HCT116 (cell line): ENCODE measurements at regions not wholly inside any gene's neighbourhood (a gene's known extent, or its start where the extent isn't known, plus 50 kb on each side); places are given as distances from the start of the nearest gene placed in this dataset.

ENCODE experiments used
- ATAC-seq: fragments of 200-7000 bp; cut with Tn5 transposase; 2 replicates; pipeline ENCODE4 v1.9.1; 2020; ENCODE audit warnings: mild to moderate bottlenecking, moderate library complexity
- BruUV-seq: library from RNA; stranded (reverse); fragments of 400-500 nt; replicated peaks from 2 replicates; lab custom pipeline; 2021; lab: Mats Ljungman, UMichigan
- CTCF ChIA-PET: fragments of 300-600 bp; sonication (Branson Sonifier 250); formaldehyde crosslinking; loops from one replicate; lab custom pipeline; 2021; ENCODE audit warnings: antibody characterized with exemption; lab: Charles Lee
- POLR2A ChIA-PET: fragments of 300-600, 350-600 bp; sonication (Branson Sonifier 250); formaldehyde crosslinking; loops from one replicate; lab custom pipeline; 2021; ENCODE audit warnings: antibody characterized with exemption; lab: Charles Lee
- RAD21 ChIA-PET, 2 experiments: fragments of 300-600 bp; sonication (Branson Sonifier 250); formaldehyde crosslinking; loops; one replicate each; lab custom pipeline; 2023; ENCODE audit warnings: low total read pairs in 2 of 2; ENCODE audit not compliant: uncharacterized antibody in 2 of 2, unreplicated experiment in 2 of 2, low non-redundant PET in 1 of 2; lab: Charles Lee
- DNase-seq: peaks from one replicate; pipeline ENCODE4 v3.0.0-alpha.2; 2010; ENCODE audit warnings: low read depth, low spot score
- H2AFZ ChIP-seq: fragments of 200-600 bp; shearing (Covaris generic), sonication (generic); 2 replicates; pipeline ENCODE4 v1.6.1; 2017; ENCODE audit warnings: low read depth, mixed run types, mixed read lengths, antibody characterized with exemption, low read length; ENCODE audit not compliant: poor library complexity, severe bottlenecking
- H3K27ac ChIP-seq: 2 replicates; pipeline ENCODE4 v1.5.1; 2012; ENCODE audit warnings: low read depth, low read length
- H3K27me3 ChIP-seq: fragments of 200-600 bp; sonication (generic); 2 replicates; pipeline ENCODE4 v1.6.1; 2016; ENCODE audit warnings: mixed run types, low read length, mixed read lengths; ENCODE audit not compliant: insufficient read depth
- H3K36me3 ChIP-seq, 2 experiments: fragments of 200-500 bp in 1 of 2; fragments of 200-600 bp in 1 of 2; sonication (Bioruptor generic) in 1 of 2; sonication (generic) in 1 of 2; 2 replicates each; pipeline versions ENCODE4 v1.5.1 to v1.6.1; 2014 to 2016; ENCODE audit warnings: low read length in 2 of 2, inconsistent platforms in 1 of 2, mixed read lengths in 1 of 2, mixed run types in 1 of 2; ENCODE audit not compliant: insufficient read depth in 2 of 2, control insufficient read depth in 1 of 2
- H3K4me1 ChIP-seq, 2 experiments: fragments of 200-600 bp in 1 of 2; sonication (generic) in 1 of 2; 2 replicates each; pipeline versions ENCODE4 v1.5.1 to v1.6.1; 2012 to 2017; ENCODE audit warnings: low read length in 2 of 2, inconsistent platforms in 1 of 2, mild to moderate bottlenecking in 1 of 2, mixed read lengths in 1 of 2, mixed run types in 1 of 2, moderate library complexity in 1 of 2; ENCODE audit not compliant: insufficient read depth in 2 of 2, control insufficient read depth in 1 of 2
- H3K4me2 ChIP-seq: fragments of 200-600 bp; sonication (generic); 2 replicates; pipeline ENCODE4 v1.6.1; 2017; ENCODE audit warnings: mixed run types, low read length, mixed read lengths
- H3K4me3 ChIP-seq, 2 experiments: fragments of 200-600 bp in 1 of 2; sonication (generic) in 1 of 2; replicated peaks in 1 of 2; 2 replicates each; pipeline ENCODE4 v1.5.1; 2011 to 2016; ENCODE audit warnings: low read length in 2 of 2, control low read depth in 1 of 2, low read depth in 1 of 2, mild to moderate bottlenecking in 1 of 2, mixed read lengths in 1 of 2, mixed run types in 1 of 2
- H3K79me2 ChIP-seq: fragments of 200-600 bp; sonication (generic); 2 replicates; pipeline ENCODE4 v1.6.1; 2017; ENCODE audit warnings: mild to moderate bottlenecking, mixed run types, low read length, moderate library complexity, mixed read lengths; ENCODE audit not compliant: insufficient read depth
- H3K9ac ChIP-seq: fragments of 200-600 bp; sonication (generic); 2 replicates; pipeline ENCODE4 v1.6.1; 2016; ENCODE audit warnings: low read length, mixed read lengths
- H3K9me2 ChIP-seq: fragments of 200-600 bp; sonication (generic), shearing (Covaris generic); 2 replicates; pipeline ENCODE4 v1.6.1; 2017; ENCODE audit warnings: mixed run types, mild to moderate bottlenecking, moderate library complexity; ENCODE audit not compliant: insufficient read depth
- H3K9me3 ChIP-seq, 2 experiments: fragments of 200-500 bp in 1 of 2; fragments of 200-600 bp in 1 of 2; sonication (Bioruptor generic) in 1 of 2; sonication (generic) in 1 of 2; 2 replicates each; pipeline ENCODE4 v1.6.1; 2014 to 2017; ENCODE audit warnings: low read length in 2 of 2, mixed read lengths in 2 of 2, inconsistent platforms in 1 of 2, low read depth in 1 of 2, mild to moderate bottlenecking in 1 of 2, mixed run types in 1 of 2, moderate library complexity in 1 of 2; ENCODE audit not compliant: control insufficient read depth in 1 of 2, insufficient read depth in 1 of 2
- H4K20me1 ChIP-seq: fragments of 200-600 bp; sonication (generic), shearing (Covaris generic); 2 replicates; pipeline ENCODE4 v1.6.1; 2017; ENCODE audit warnings: mixed run types, mild to moderate bottlenecking, moderate library complexity; ENCODE audit not compliant: insufficient read depth
- ATF3 ChIP-seq: IDR thresholded peaks from 2 replicates; pipeline ENCODE4 v1.6.1; 2012
- CBX3 ChIP-seq: IDR thresholded peaks from 2 replicates; pipeline ENCODE4 v1.6.1; 2012; ENCODE audit warnings: low read depth
- CEBPB ChIP-seq: IDR thresholded peaks from 2 replicates; pipeline ENCODE4 v1.6.1; 2012; ENCODE audit warnings: low read depth
- EGR1 ChIP-seq: IDR thresholded peaks from 2 replicates; pipeline ENCODE4 v1.6.1; 2012; ENCODE audit warnings: low read depth
- ELF1 ChIP-seq: IDR thresholded peaks from 2 replicates; pipeline ENCODE4 v1.6.1; 2012; ENCODE audit warnings: low read depth, borderline replicate concordance
- EZH2phosphoT487 ChIP-seq: fragments of 200-600 bp; IDR thresholded peaks from 2 replicates; pipeline ENCODE4 v1.6.1; 2018; ENCODE audit warnings: antibody characterized with exemption, borderline replicate concordance
- FOSL1 ChIP-seq: IDR thresholded peaks from 2 replicates; pipeline ENCODE4 v1.6.1; 2012; ENCODE audit warnings: low read depth
- JUND ChIP-seq: IDR thresholded peaks from 2 replicates; pipeline ENCODE4 v1.6.1; 2012
- POLR2AphosphoS5 ChIP-seq: IDR thresholded peaks from 2 replicates; pipeline ENCODE4 v1.6.1; 2011; ENCODE audit warnings: mild to moderate bottlenecking, low read depth, low read length, moderate library complexity
- REST ChIP-seq: IDR thresholded peaks from 2 replicates; pipeline ENCODE4 v1.6.1; 2012; ENCODE audit warnings: low read depth
- SIN3A ChIP-seq: IDR thresholded peaks from 2 replicates; pipeline ENCODE4 v1.6.1; 2012; ENCODE audit warnings: low read depth
- SRF ChIP-seq: IDR thresholded peaks from 2 replicates; pipeline ENCODE4 v1.6.1; 2012; ENCODE audit warnings: low read depth
- TCF7L2 ChIP-seq: IDR thresholded peaks from 2 replicates; pipeline ENCODE4 v1.7.0; 2011; ENCODE audit warnings: borderline replicate concordance, inconsistent platforms; ENCODE audit not compliant: insufficient read depth, insufficient read length; ENCODE audit errors: extremely low read depth
- YY1 ChIP-seq: IDR thresholded peaks from 2 replicates; pipeline ENCODE4 v1.6.1; 2011; ENCODE audit warnings: low read length, low read depth, moderate library complexity, mild to moderate bottlenecking; ENCODE audit not compliant: insufficient replicate concordance; ENCODE audit errors: extremely low read depth
- ZFX ChIP-seq: fragments of 450-650 bp; IDR thresholded peaks from 2 replicates; pipeline ENCODE4 v1.6.1; 2017
- ZNF274 ChIP-seq: fragments of 200-500 bp; sonication (Bioruptor generic); IDR thresholded peaks from 2 replicates; pipeline ENCODE4 v1.6.1; 2014; ENCODE audit warnings: mild to moderate bottlenecking, low read depth, low read length, inconsistent platforms
- intact Hi-C: fragments of 100-400 bp; cut with micrococcal nuclease; formaldehyde crosslinking; loops from 2 replicates; pipeline ENCODE4 v1.10.0; 2022
- TF ChIP-seq, protein P1 (sequence below): IDR thresholded peaks from 2 replicates; pipeline ENCODE4 v1.6.1; 2011; ENCODE audit warnings: mild to moderate bottlenecking, low read length, moderate library complexity; ENCODE audit not compliant: insufficient replicate concordance; ENCODE audit errors: extremely low read depth

DNA sequence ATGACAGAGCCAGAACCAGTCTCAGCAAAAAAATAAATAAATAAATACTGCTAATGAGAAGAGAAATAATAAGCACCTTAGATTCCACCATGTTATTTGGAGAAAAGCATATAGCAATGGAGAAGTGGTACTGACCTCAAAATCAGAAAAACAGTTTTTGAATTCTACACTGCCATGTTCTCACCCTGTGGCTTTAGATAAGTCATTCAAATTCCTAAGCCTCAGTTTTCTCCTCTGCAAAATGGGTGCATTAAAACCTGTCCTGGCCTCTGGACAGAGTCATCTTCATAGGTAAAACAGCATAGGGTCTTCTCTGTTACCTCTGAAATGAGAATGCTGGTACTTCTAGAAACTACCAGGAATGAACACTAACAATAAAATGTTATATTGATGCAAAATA, 62.2 kb upstream of the RMP24 start:
- Histone ChIP-seq H3K4me2 (no peak overlapping the region), H3K4me3 (no peak overlapping the region), H3K4me1 (no peaks in the 10 kb centered on the region), H3K9me3 (no peaks in the 10 kb centered on the region), H4K20me1 (no peaks in the 10 kb centered on the region), H3K27me3 (no peaks in the 10 kb centered on the region), H3K9ac (no peak overlapping the region), H3K79me2 (no peaks in the 10 kb centered on the region), H3K9me2 (no peaks in the 10 kb centered on the region), H3K27ac (no peak overlapping the region), H3K36me3 (no peaks in the 10 kb centered on the region), H2AFZ (no peak overlapping the region)
- DNase-seq, result no peak
- TF ChIP-seq SIN3A (no peak), POLR2AphosphoS5 (no peak), ELF1 (no peak), CBX3 (no peak), SRF (no peak), JUND (no peak), EGR1 (no peak), ZFX (no peak), EZH2phosphoT487 (no peak), REST (no peak), ZNF274 (no peak), ATF3 (no peak), FOSL1 (no peak), CEBPB (no peak), YY1 (no peak), TCF7L2 (no peak)
- TF ChIP-seq, protein P1, sequence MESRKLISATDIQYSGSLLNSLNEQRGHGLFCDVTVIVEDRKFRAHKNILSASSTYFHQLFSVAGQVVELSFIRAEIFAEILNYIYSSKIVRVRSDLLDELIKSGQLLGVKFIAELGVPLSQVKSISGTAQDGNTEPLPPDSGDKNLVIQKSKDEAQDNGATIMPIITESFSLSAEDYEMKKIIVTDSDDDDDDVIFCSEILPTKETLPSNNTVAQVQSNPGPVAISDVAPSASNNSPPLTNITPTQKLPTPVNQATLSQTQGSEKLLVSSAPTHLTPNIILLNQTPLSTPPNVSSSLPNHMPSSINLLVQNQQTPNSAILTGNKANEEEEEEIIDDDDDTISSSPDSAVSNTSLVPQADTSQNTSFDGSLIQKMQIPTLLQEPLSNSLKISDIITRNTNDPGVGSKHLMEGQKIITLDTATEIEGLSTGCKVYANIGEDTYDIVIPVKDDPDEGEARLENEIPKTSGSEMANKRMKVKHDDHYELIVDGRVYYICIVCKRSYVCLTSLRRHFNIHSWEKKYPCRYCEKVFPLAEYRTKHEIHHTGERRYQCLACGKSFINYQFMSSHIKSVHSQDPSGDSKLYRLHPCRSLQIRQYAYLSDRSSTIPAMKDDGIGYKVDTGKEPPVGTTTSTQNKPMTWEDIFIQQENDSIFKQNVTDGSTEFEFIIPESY, result no peak
- ChIA-PET POLR2A (no interaction called here), CTCF (no interaction called here), RAD21 (no interaction called here)
- BruUV-seq, result no TSS peak
- intact Hi-C loops, result no loop called here
- ATAC-seq, result no peak
